Activated T-cell treated with anti-CD3 and anti-CD28 coated beads, Interleukin-2, amount 50 U/mL, for 4 hours (primary cell): ENCODE measurements at regions not wholly inside any gene's neighbourhood (a gene's known extent, or its start where the extent isn't known, plus 50 kb on each side); places are given as distances from the start of the nearest gene placed in this dataset.
"Not testable (repeated sequence)": the region's sequence is repeated elsewhere in the genome, so short reads cannot be mapped to it uniquely, and the experiment has no call there.

ENCODE experiments used
- ATAC-seq, 2 donors: fragments of 200-7000 bp; cut with Tn5 transposase; one replicate each; pipeline ENCODE4 v1.10.0; 2021
- DNase-seq: peaks from one replicate; pipeline ENCODE4 v3.0.0-alpha.2; 2020
- H3K27me3 Mint-ChIP-seq: one replicate; pipeline ENCODE4 v1.8.0; 2021; ENCODE audit warnings: low read depth, mixed read lengths
- H3K36me3 Mint-ChIP-seq: one replicate; pipeline ENCODE4 v1.8.0; 2022; ENCODE audit warnings: mixed read lengths; ENCODE audit not compliant: insufficient read depth
- H3K4me1 Mint-ChIP-seq: one replicate; pipeline ENCODE4 v1.8.0; 2021; ENCODE audit warnings: low read depth, mixed read lengths
- H3K4me3 Mint-ChIP-seq: one replicate; pipeline ENCODE4 v1.8.0; 2021; ENCODE audit warnings: mild to moderate bottlenecking, moderate library complexity, mixed read lengths
- H3K9me3 Mint-ChIP-seq: one replicate; pipeline ENCODE4 v1.8.0; 2021; ENCODE audit warnings: mixed read lengths

DNA sequence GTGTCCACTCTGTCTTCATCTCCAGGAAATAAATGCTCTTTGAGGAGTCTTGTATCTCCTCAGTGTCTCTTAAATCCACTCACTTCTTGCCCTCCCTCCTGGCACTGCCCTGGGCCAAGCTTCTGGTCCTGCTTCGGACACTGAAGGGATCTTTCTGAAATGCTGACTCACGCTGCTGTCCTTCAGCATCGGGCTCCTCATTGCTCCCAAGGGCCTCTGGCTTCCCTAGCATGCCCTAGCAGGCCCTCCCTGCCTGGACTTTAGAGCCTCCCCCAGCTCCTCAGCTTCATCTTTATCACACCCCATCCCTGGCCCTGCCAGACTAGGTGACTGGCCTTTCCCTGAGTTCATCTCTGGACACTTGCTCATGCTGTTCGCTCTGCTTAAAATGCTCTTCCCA is 96.6 kb downstream of the FOXD2 start:
- Mint-ChIP-seq H3K27me3 (peaks cover 42% of the 10 kb centered on the region), H3K4me3 (no peak overlapping the region), H3K36me3 (no peaks in the 10 kb centered on the region), H3K4me1 (peaks cover 3% of the 10 kb centered on the region), H3K9me3 (peaks cover 3% of the 10 kb centered on the region)
- no peak for DNase-seq
- ATAC-seq, result no peak

DNA sequence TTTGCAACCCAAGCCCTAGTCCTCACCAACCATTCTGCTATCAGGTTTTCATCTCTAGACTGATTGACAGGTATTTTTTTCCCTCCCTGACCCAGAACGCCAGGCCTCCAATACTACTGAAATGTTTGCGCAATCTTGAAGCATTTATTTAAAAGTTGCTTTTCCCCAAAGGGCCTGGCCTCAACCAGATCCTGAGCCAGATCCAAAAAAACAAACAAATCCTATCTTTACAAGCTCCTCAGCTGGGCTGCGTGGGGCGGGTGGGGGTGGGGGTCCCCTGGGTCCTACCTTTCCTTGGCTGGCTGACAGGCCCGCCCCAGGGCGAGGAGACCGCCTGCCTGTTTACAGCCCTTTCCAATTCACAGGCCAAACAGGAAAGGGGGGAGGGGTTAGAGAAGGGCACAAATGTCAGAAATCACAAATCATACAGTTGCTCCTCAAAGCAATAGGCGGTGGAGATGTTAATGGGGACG is 98.8 kb downstream of the FOXD2 start:
- Mint-ChIP-seq H3K4me1 (peaks cover 3% of the 10 kb centered on the region), H3K9me3 (no peaks in the 10 kb centered on the region), H3K27me3 (peaks cover 37% of the 10 kb centered on the region), H3K36me3 (no peaks in the 10 kb centered on the region), H3K4me3 (no peak overlapping the region)
- ATAC-seq (no peak), DNase-seq (no peak)

- no peak overlapping the region for H3K4me3 Mint-ChIP-seq
- peaks cover 3% of the 10 kb centered on the region for H3K4me1 Mint-ChIP-seq
- H3K27me3 Mint-ChIP-seq, result peaks cover 38% of the 10 kb centered on the region
- H3K9me3 Mint-ChIP-seq, result peaks cover 3% of the 10 kb centered on the region
- H3K36me3 Mint-ChIP-seq, result no peaks in the 10 kb centered on the region
- DNase-seq, result no peak
- ATAC-seq, result no peak
Measured at GRCh38 chr1:47537268-47537667, 99.4 kb downstream of the FOXD2 start.

DNA sequence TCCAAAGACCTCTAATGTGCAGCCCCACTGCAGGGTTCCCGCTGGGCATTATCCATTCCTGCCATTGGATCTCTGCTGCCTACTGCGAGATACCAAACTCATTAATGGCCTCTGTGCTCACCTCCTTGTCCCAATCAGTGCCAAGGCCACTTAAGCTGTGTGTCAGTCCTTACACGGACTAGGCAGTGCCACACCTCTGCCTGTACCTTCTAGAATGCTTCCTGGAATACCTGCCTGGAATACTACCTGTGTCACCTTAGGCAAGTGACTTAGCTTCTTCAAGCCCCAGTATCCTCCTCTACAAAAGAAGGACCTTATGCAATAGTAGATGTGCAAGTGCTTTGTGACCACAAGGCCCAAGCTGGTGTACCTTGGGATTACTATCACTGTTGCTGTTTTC is 100.1 kb downstream of the FOXD2 start:
- H3K4me1 Mint-ChIP-seq, result peaks cover 3% of the 10 kb centered on the region
- peaks cover 33% of the 10 kb centered on the region for H3K27me3 Mint-ChIP-seq
- ATAC-seq, result no peak
- peaks cover 3% of the 10 kb centered on the region for H3K9me3 Mint-ChIP-seq
- DNase-seq, result no peak
- no peaks in the 10 kb centered on the region for H3K36me3 Mint-ChIP-seq
- H3K4me3 Mint-ChIP-seq, result no peak overlapping the region

DNA sequence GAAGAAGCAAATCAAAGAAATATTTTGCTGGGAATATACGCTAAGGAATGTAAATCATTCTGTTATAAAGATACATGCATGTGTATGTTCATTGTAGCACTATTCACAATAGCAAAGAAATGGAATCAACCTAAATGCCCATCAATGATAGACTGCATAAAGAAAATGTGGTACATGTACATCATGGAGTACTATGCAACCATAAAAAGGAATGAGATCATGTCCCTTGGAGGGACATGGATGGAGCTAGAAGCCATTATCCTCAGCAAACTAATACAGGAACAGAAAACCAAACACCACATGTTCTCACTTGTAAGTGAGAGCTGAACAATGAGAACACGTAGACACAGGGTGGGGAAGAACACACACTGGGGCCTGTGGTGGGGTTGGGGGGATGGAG is 100.7 kb downstream of the FOXD2 start:
- not testable (repeated sequence) for H3K36me3 Mint-ChIP-seq, H3K4me1 Mint-ChIP-seq, H3K4me3 Mint-ChIP-seq, DNase-seq, H3K9me3 Mint-ChIP-seq, ATAC-seq
- H3K27me3 Mint-ChIP-seq, result peaks cover 33% of the 10 kb centered on the region

GRCh38 chr1:47541705-47542104 is 103.9 kb downstream of the FOXD2 start:
- ATAC-seq, H3K9me3 Mint-ChIP-seq, H3K4me3 Mint-ChIP-seq: not testable (repeated sequence)

GRCh38 chr1:47543089-47543488 is 105.2 kb downstream of the FOXD2 start:
- H3K36me3 Mint-ChIP-seq, H3K4me1 Mint-ChIP-seq, DNase-seq, H3K9me3 Mint-ChIP-seq, ATAC-seq, H3K4me3 Mint-ChIP-seq: not testable (repeated sequence)
- peaks cover 17% of the 10 kb centered on the region for H3K27me3 Mint-ChIP-seq

More at GRCh38 chr1:47541705-47542104, 103.9 kb downstream of the FOXD2 start:
- not testable (repeated sequence) for H3K4me1 Mint-ChIP-seq, H3K36me3 Mint-ChIP-seq, DNase-seq
- H3K27me3 Mint-ChIP-seq, result peaks cover 17% of the 10 kb centered on the region

DNA sequence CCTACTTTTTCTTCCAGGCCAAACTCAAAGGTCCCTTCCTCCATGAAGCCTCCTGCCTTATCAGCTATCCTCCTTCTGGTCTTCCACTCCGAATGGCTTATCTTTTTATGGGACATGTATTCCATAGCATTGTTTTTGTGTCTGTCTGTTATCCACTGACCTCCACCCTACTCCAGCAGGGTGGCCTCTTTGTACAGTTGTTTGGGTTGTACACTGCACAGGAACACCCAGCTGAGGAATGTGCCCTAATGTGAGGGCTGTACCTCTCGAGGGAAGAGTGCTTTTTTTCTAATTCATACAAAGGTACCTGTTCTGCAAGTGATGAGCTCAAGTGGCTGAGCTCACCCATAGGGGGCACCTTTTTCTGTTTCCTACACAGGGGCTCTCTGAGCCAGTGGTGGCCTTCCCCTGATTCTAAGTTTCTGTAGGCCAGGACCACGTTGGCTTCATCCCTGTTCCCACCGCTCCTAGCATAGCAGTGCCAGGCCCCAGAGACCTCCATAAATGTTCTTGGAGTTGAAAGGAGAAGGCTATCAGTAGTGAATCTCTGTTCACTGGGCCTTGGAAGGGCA is 108.2 kb downstream of the FOXD2 start:
- ATAC-seq (no peak), DNase-seq (no peak)
- Mint-ChIP-seq H3K4me3 (no peak overlapping the region), H3K9me3 (peaks cover 3% of the 10 kb centered on the region), H3K36me3 (no peaks in the 10 kb centered on the region), H3K4me1 (no peaks in the 10 kb centered on the region), H3K27me3 (peaks cover 10% of the 10 kb centered on the region)

DNA sequence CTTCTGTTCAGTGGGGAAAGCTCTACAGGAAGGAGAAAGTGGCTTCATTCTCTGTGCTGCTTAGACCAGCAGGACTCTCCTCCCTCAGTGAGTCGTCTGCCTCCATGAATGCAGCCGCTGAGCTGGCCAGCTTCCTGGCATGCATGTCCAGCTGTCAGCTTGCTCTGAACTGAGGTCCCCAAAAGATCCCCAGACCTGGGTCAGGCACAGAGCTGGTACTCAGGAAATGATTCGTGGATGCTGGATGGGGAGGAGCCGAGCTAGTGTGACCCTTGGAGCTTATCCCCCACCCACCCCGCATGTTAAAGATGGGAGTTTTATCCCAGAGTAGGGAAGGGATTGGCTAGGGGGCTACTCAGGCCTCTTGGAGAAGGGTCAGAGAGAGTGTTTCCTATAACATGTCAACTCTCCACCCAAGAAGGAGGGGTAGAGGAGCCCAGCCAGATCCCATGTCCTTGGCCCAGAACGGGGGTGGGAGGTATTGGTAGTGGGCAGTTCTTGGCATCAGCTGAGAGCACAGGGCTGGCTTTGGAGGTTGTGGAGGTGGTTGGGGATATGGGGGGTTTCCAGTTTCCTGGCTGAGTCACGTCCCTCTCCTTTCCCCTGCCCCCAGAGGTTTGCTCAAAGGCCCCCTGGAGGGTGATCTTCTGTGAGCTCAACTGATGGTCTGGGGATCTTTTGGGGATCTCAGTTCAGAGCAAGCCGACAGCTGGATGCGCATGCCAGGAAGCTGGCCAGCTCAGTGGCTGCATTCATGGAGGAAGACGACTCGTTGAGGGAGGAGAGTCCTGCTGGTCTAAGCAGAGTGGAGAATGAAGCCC is 110.1 kb downstream of the FOXD2 start:
- peaks cover 13% of the 10 kb centered on the region for H3K27me3 Mint-ChIP-seq
- no peaks in the 10 kb centered on the region for H3K4me1 Mint-ChIP-seq
- no peak for DNase-seq
- no peaks in the 10 kb centered on the region for H3K9me3 Mint-ChIP-seq
- no peak for ATAC-seq
- no peak overlapping the region for H3K4me3 Mint-ChIP-seq
- H3K36me3 Mint-ChIP-seq, result no peaks in the 10 kb centered on the region

DNA sequence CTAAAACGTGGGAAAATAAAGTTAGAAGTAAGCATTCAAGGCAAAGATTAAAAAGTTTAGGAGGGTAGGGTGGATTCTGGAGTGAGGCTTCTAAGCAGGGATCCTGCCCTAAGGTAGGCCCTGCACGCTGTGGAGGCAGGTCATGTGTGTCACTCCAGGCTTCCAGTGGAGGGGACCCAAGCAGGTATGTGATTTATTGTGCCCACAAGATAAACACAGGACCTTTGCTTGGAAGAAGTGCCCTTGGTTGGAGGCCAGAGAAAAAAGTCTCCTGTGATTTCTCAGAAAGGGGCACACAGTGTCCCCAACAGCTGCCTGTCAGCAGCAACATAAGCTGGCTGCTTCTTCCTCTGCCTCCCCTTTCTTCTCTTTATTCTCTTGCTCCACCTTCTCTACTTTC is 110.8 kb downstream of the FOXD2 start:
- peaks cover 18% of the 10 kb centered on the region for H3K27me3 Mint-ChIP-seq
- H3K36me3 Mint-ChIP-seq, result no peaks in the 10 kb centered on the region
- DNase-seq (no peak), ATAC-seq (no peak)
- no peaks in the 10 kb centered on the region for H3K4me1 Mint-ChIP-seq
- H3K9me3 Mint-ChIP-seq, result no peaks in the 10 kb centered on the region
- no peak overlapping the region for H3K4me3 Mint-ChIP-seq

DNA sequence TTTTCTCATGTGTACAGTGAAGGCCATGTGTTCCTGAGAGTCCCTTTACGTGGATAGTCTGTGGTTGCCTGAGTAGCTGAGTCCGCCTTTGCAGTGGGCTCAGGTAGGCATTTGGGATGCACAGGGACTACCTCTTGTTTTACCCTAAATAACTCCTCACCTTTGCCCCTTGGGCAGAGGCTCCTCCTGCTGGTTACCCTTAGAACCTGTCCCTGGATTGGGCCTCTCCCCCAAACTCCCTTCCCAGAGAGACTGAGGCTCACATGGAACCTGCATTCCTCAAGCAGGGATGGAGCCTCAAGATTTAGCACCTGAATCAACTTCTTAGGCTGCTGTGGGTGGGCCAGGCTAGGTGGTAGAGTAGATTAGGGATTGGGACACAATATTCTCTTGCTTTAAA is 111.7 kb downstream of the FOXD2 start:
- Mint-ChIP-seq H3K27me3 (peaks cover 19% of the 10 kb centered on the region), H3K4me3 (no peak overlapping the region)

GRCh38 chr1:47550929-47551328 is 113.1 kb downstream of the FOXD2 start:
- DNase-seq, result no peak
- Mint-ChIP-seq H3K9me3 (no peaks in the 10 kb centered on the region), H3K4me3 (no peak overlapping the region), H3K36me3 (no peaks in the 10 kb centered on the region), H3K27me3 (peaks cover 15% of the 10 kb centered on the region), H3K4me1 (no peaks in the 10 kb centered on the region)
- no peak for ATAC-seq

More for the DNA sequence above, 111.7 kb downstream of the FOXD2 start:
- Mint-ChIP-seq H3K36me3 (no peaks in the 10 kb centered on the region), H3K9me3 (no peaks in the 10 kb centered on the region), H3K4me1 (no peaks in the 10 kb centered on the region)
- ATAC-seq, result no peak
- no peak for DNase-seq

- no peaks in the 10 kb centered on the region for H3K4me1 Mint-ChIP-seq
- H3K36me3 Mint-ChIP-seq, result no peaks in the 10 kb centered on the region
- no peak overlapping the region for H3K4me3 Mint-ChIP-seq
- no peaks in the 10 kb centered on the region for H3K9me3 Mint-ChIP-seq
- H3K27me3 Mint-ChIP-seq, result peaks cover 15% of the 10 kb centered on the region
- no peak for ATAC-seq
- no peak for DNase-seq
Measured at GRCh38 chr1:47551971-47552528, 114.2 kb downstream of the FOXD2 start.

- Mint-ChIP-seq H3K4me3 (no peak overlapping the region), H3K27me3 (peaks cover 15% of the 10 kb centered on the region), H3K4me1 (no peaks in the 10 kb centered on the region), H3K9me3 (no peaks in the 10 kb centered on the region), H3K36me3 (no peaks in the 10 kb centered on the region)
- ATAC-seq, result no peak
- DNase-seq, result no peak
Measured at GRCh38 chr1:47554082-47554481, 116.2 kb downstream of the FOXD2 start.

DNA sequence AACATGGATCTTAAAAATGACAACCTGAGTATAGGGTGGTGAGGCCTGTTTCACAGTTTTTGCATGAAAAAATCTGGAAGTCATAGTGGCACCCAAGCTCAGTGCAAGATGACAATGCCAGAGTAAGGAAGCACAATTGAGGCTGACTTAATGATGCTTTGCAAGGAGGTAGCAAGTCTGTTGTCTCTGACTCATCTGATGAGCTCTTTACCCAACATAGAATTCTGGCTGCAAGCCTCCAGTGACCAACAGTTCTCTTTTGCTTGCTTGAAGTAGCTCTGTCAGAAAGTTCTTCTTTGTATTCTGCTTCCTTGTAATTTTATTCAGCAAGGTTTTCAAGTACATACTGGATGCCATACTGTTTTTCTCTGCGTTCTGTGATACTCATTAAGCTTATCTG is 117.1 kb downstream of the FOXD2 start:
- H3K4me3 Mint-ChIP-seq, result no peak overlapping the region
- H3K4me1 Mint-ChIP-seq, result no peaks in the 10 kb centered on the region
- no peak for DNase-seq
- ATAC-seq, result no peak
- peaks cover 15% of the 10 kb centered on the region for H3K27me3 Mint-ChIP-seq
- no peaks in the 10 kb centered on the region for H3K36me3 Mint-ChIP-seq
- no peaks in the 10 kb centered on the region for H3K9me3 Mint-ChIP-seq
